ENCODE measurements at regions not wholly inside any gene's neighbourhood (a gene's known extent, or its start where the extent isn't known, plus 50 kb on each side); places are given as distances from the start of the nearest gene placed in this dataset.

DNA sequence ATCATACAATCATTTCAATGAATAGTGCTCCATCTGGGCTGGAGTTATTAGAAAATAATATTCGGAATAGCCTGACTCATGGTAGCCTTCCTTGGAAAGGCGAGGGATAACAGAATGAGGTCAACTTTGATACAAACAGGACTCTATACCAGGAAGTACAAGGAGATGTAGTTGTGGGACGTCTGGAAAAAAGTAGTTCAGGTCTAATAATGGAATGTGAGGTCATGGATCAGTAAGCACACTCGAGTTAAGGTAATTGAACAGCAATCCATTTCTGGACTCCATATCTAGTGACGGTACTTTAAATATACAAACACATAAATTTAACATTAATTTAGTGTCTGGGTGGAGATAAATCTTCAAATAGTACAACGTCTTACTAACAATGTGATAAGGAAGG is 1204.0 kb upstream of the ADGRB3 start:
- TF ChIP-seq POLR2A (IDR thresholded peaks at IDR 0.05; ENCODE audit: low read depth, low read length) (no peak), POLR2AphosphoS5 (IDR thresholded peaks at IDR 0.05; ENCODE audit: low read depth, low read length) (no peak), POU2F2 (IDR thresholded peaks at IDR 0.05; ENCODE audit: low read depth, low read length) (no peak), TAF1 (IDR thresholded peaks at IDR 0.05; ENCODE audit: low read depth, low read length) (no peak), SPI1 (IDR thresholded peaks at IDR 0.05; ENCODE audit: low read depth, low read length) (no peak)

All from GM12891 (cell line).